K562 (cell line): ENCODE measurements at regions not wholly inside any gene's neighbourhood (a gene's known extent, or its start where the extent isn't known, plus 50 kb on each side); places are given as distances from the start of the nearest gene placed in this dataset.

Experiments used
- ATAC-seq: fragments of 200-7000 bp; cut with Tn5 transposase; 3 replicates; pipeline ENCODE4 v1.9.1; 2020; ENCODE audit warnings: moderate library complexity
- BruUV-seq: library from RNA; stranded (reverse); fragments of 400-500 nt; replicated peaks from 2 replicates; lab custom pipeline; 2021; lab: Mats Ljungman, UMichigan
- CTCF ChIA-PET: fragments of 300-600 bp; formaldehyde crosslinking; extraction: SDS; loops from one replicate; lab custom pipeline; 2021; ENCODE audit warnings: low intra/inter-chr PET ratio; lab: Yijun Ruan, JAX
- POLR2A ChIA-PET: fragments of 300-600, 350-650 bp; sonication (Branson Sonifier 250); formaldehyde crosslinking; extraction: SDS; loops from one replicate; lab custom pipeline; 2021; ENCODE audit warnings: antibody characterized with exemption, inconsistent platforms; lab: Yijun Ruan, JAX
- DNase-seq, 4 experiments: peaks; one replicate each; pipeline versions ENCODE4 v3.0.0 to v3.0.0-alpha.2; 2011 to 2018; ENCODE audit warnings: low spot score in 3 of 4, mixed read lengths in 3 of 4; ENCODE audit errors: extremely low read depth in 1 of 4
- FAIRE-seq: peaks from 2 replicates; lab custom pipeline; 2011; peaks lifted over from hg19 to GRCh38; lab: Jason Lieb, UNC
- H2AFZ ChIP-seq: 2 replicates; pipeline ENCODE4 v1.6.0; 2011; ENCODE audit warnings: low read depth, low read length, control low read depth, inconsistent platforms
- H3K27ac ChIP-seq: fragments of 200-600 bp; 3 replicates; pipeline ENCODE4 v1.8.0; 2011; ENCODE audit warnings: low read depth, mild to moderate bottlenecking, control low read depth, inconsistent platforms, low read length, moderate library complexity, mixed read lengths; ENCODE audit errors: extremely low read depth
- H3K27me3 ChIP-seq, 2 experiments: fragments of 300-600 bp in 1 of 2; 2 replicates in 1 of 2; 3 replicates in 1 of 2; pipeline versions ENCODE4 v1.6.0 to v1.8.0; 2011; ENCODE audit warnings: inconsistent platforms in 2 of 2, low read length in 2 of 2, mild to moderate bottlenecking in 1 of 2, mixed read lengths in 1 of 2, moderate library complexity in 1 of 2; ENCODE audit not compliant: control insufficient read depth in 2 of 2, insufficient read depth in 2 of 2
- H3K36me3 ChIP-seq: fragments of 300-600 bp; 3 replicates; pipeline ENCODE4 v1.8.0; 2011; ENCODE audit warnings: mild to moderate bottlenecking, low read length, inconsistent platforms; ENCODE audit not compliant: control insufficient read depth, insufficient read depth
- H3K4me1 ChIP-seq, 2 experiments: fragments of 200-600 bp in 1 of 2; replicated peaks in 1 of 2; 2 replicates in 1 of 2; 3 replicates in 1 of 2; pipeline versions ENCODE4 v1.5.1 to v1.8.0; 2011; ENCODE audit warnings: inconsistent platforms in 2 of 2, low read length in 2 of 2, mild to moderate bottlenecking in 1 of 2, mixed read lengths in 1 of 2, moderate library complexity in 1 of 2; ENCODE audit not compliant: control insufficient read depth in 2 of 2, insufficient read depth in 2 of 2
- H3K4me2 ChIP-seq: 2 replicates; pipeline ENCODE4 v1.6.1; 2011; ENCODE audit warnings: low read length, control low read depth, inconsistent platforms, mixed read lengths; ENCODE audit not compliant: insufficient read depth
- H3K4me3 ChIP-seq: fragments of 200-600 bp; sonication (generic), shearing (Covaris generic); 2 replicates; pipeline ENCODE4 v1.5.1; 2016; ENCODE audit warnings: control low read depth, inconsistent platforms
- H3K79me2 ChIP-seq: fragments of 200-600 bp; 3 replicates; pipeline ENCODE4 v1.8.0; 2011; ENCODE audit warnings: low read length, inconsistent platforms; ENCODE audit not compliant: control insufficient read depth, insufficient read depth
- H3K9ac ChIP-seq, 2 experiments: 2 replicates each; pipeline versions ENCODE4 v1.6.0 to v1.6.1; 2011; ENCODE audit warnings: low read depth in 2 of 2, low read length in 2 of 2, control low read depth in 1 of 2, inconsistent platforms in 1 of 2, mild to moderate bottlenecking in 1 of 2, mixed read lengths in 1 of 2; ENCODE audit not compliant: insufficient read depth in 1 of 2
- H3K9me1 ChIP-seq: one replicate; pipeline ENCODE4 v1.6.0; 2011; ENCODE audit warnings: inconsistent platforms, mild to moderate bottlenecking, low read length, moderate library complexity; ENCODE audit not compliant: control insufficient read depth, insufficient read depth
- H3K9me3 ChIP-seq: replicated peaks from 2 replicates; pipeline ENCODE4 v1.5.1; 2011; ENCODE audit warnings: low read depth, low read length, inconsistent platforms; ENCODE audit not compliant: control insufficient read depth, insufficient read depth
- H4K20me1 ChIP-seq: replicated peaks from 2 replicates; pipeline ENCODE4 v1.6.1; 2011; ENCODE audit warnings: low read length, inconsistent platforms, mixed read lengths; ENCODE audit not compliant: control insufficient read depth, insufficient read depth
- CHAMP1 ChIP-seq: fragments of 450-650 bp; IDR thresholded peaks from 2 replicates; pipeline ENCODE4 v1.6.1; 2016; ENCODE audit warnings: mild to moderate bottlenecking
- L3MBTL2 ChIP-seq: fragments of 450-650 bp; IDR thresholded peaks from 2 replicates; pipeline ENCODE4 v1.6.1; 2016; ENCODE audit warnings: mild to moderate bottlenecking, moderate library complexity
- NEUROD1 ChIP-seq: fragments of 150-350 bp; IDR thresholded peaks from 2 replicates; pipeline ENCODE4 v1.6.1; 2014; ENCODE audit warnings: borderline replicate concordance, low read length, low read depth; ENCODE audit not compliant: partially characterized antibody
- RBM39 ChIP-seq: fragments of 200-400 bp; formaldehyde crosslinking; optimal IDR thresholded peaks from 2 replicates; pipeline ENCODE3; 2018; ENCODE audit warnings: low read depth, low read length
- THRAP3 ChIP-seq: fragments of 450-650 bp; IDR thresholded peaks from 2 replicates; pipeline ENCODE4 v1.6.1; 2016; ENCODE audit warnings: mild to moderate bottlenecking, inconsistent platforms, borderline replicate concordance
- ZBTB49 ChIP-seq: sonication (generic); formaldehyde crosslinking; IDR thresholded peaks from 2 replicates; pipeline ENCODE4 v1.8.0; 2022; ENCODE audit warnings: missing genetic modification reagents, mild to moderate bottlenecking, borderline replicate concordance
- WGBS: fragments of 100-300 bp; shearing (Covaris generic); methylation state at CpG from one replicate; pipeline ENCODE4 v1.1.6; 2016; ENCODE audit warnings: low coverage, mixed read lengths; ENCODE audit not compliant: insufficient coverage; ENCODE audit errors: missing lambda C conversion rate; 5-methylcytosine and 5-hydroxymethylcytosine counted together
- in situ Hi-C: fragments of 300-500 bp; cut with MboI; formaldehyde crosslinking; loops from 4 replicates; pipeline ENCODE4 v1.15.0; 2018; ENCODE audit warnings: inconsistent platforms, mixed read lengths
- intact Hi-C: fragments of 100-400 bp; cut with micrococcal nuclease; formaldehyde crosslinking; loops from 2 replicates; pipeline ENCODE4 v1.14.2; 2022

GRCh38 chr12:30010071-30011052, 226.6 kb upstream of the TMTC1 start:
- POLR2A ChIA-PET = no interaction called here
- no peak overlapping the region for H2AFZ ChIP-seq
- no peaks in the 10 kb centered on the region for H3K36me3 ChIP-seq
- no peaks in the 10 kb centered on the region for H3K79me2 ChIP-seq
- intact Hi-C loops = no loop called here
- BruUV-seq = no TSS peak
- H3K27me3 ChIP-seq = no peaks in the 10 kb centered on the region
- H3K4me3 ChIP-seq = no peak overlapping the region
- ATAC-seq (no peak), FAIRE-seq (no peak), DNase-seq (no peak)
- H3K9me3 ChIP-seq = no peaks in the 10 kb centered on the region
- no peak overlapping the region for H3K9ac ChIP-seq
- H3K4me1 ChIP-seq = no peaks in the 10 kb centered on the region
- H4K20me1 ChIP-seq = no peaks in the 10 kb centered on the region
- no peaks in the 10 kb centered on the region for H3K9me1 ChIP-seq
- no peak overlapping the region for H3K27ac ChIP-seq
- in situ Hi-C loops = no loop called here
- WGBS = 0% methylated on average over 1 of the region's 1 CpG
- no peak overlapping the region for H3K4me2 ChIP-seq
- CTCF ChIA-PET = no interaction called here
- no peak for TF ChIP-seq L3MBTL2
- TF ChIP-seq NEUROD1 = no peak
- TF ChIP-seq RBM39 = no peak
- no peak for TF ChIP-seq THRAP3
- no peak for TF ChIP-seq ZBTB49 (CRISPR knock-in tag)
- TF ChIP-seq CHAMP1 = no peak
